A549 (cell line): ENCODE measurements at regions not wholly inside any gene's neighbourhood (a gene's known extent, or its start where the extent isn't known, plus 50 kb on each side); places are given as distances from the start of the nearest gene placed in this dataset.

ENCODE experiments used
- ATAC-seq, 2 experiments: fragments of 200-7000 bp in 1 of 2; fragments of >200 bp in 1 of 2; cut with Nextera tagmentation in 1 of 2; cut with Tn5 transposase in 1 of 2; 3 replicates each; pipeline versions ENCODE4 v1.8.0 to v1.9.1; 2018 to 2020; ENCODE audit warnings: mild to moderate bottlenecking in 1 of 2, moderate library complexity in 1 of 2
- CTCF ChIA-PET: fragments of 300-600 bp; sonication (Branson Sonifier 250); formaldehyde crosslinking; extraction: SDS; loops from one replicate; lab custom pipeline; 2021; ENCODE audit warnings: antibody characterized with exemption, inconsistent platforms; lab: Yijun Ruan, JAX
- POLR2A ChIA-PET: fragments of 350-600 bp; formaldehyde crosslinking; extraction: SDS; loops from one replicate; lab custom pipeline; 2021; ENCODE audit warnings: antibody characterized with exemption, inconsistent platforms; lab: Yijun Ruan, JAX
- DNase-seq, 2 experiments: peaks; one replicate each; pipeline versions ENCODE4 v3.0.0 to v3.0.0-alpha.2; 2011 to 2016; ENCODE audit warnings: low read depth in 1 of 2, low spot score in 1 of 2
- FAIRE-seq: peaks from 2 replicates; lab custom pipeline; 2011; peaks lifted over from hg19 to GRCh38; lab: Jason Lieb, UNC
- H3K27ac ChIP-seq, 2 experiments: fragments of >200 bp; sonication (Bioruptor Twin); formaldehyde crosslinking; 3 replicates each; pipeline ENCODE4 v1.5.1; 2016 to 2017
- H3K4me1 ChIP-seq: fragments of >200 bp; sonication (Bioruptor Twin); formaldehyde crosslinking; 3 replicates; pipeline ENCODE4 v1.6.1; 2016
- H3K4me2 ChIP-seq: fragments of >200 bp; sonication (Bioruptor Twin); formaldehyde crosslinking; 3 replicates; pipeline ENCODE4 v1.6.1; 2016
- H3K4me3 ChIP-seq: fragments of >200 bp; sonication (Bioruptor Twin); formaldehyde crosslinking; 3 replicates; pipeline ENCODE4 v1.5.1; 2016
- H3K9me3 ChIP-seq: fragments of >200 bp; sonication (Bioruptor Twin); formaldehyde crosslinking; 3 replicates; pipeline ENCODE4 v1.6.1; 2016
- ATOH8 ChIP-seq: fragments of 250-450 bp; sonication (Bioruptor Pico); IDR thresholded peaks from 2 replicates; pipeline ENCODE4 v1.5.0; 2020; ENCODE audit warnings: low read depth, mild to moderate bottlenecking, moderate library complexity
- CBX2 ChIP-seq: fragments of 200-600 bp; sonication (generic); IDR thresholded peaks from 2 replicates; pipeline ENCODE4 v1.6.1; 2016; ENCODE audit warnings: low read depth, mild to moderate bottlenecking, borderline replicate concordance
- CBX8 ChIP-seq: fragments of 200-600 bp; sonication (generic); IDR thresholded peaks from 2 replicates; pipeline ENCODE4 v1.6.1; 2016
- CHD2 ChIP-seq: fragments of 150-350 bp; IDR thresholded peaks from 2 replicates; pipeline ENCODE4 v1.6.1; 2014; ENCODE audit warnings: low read length; ENCODE audit not compliant: partially characterized antibody
- CTCF ChIP-seq: fragments of >200 bp; sonication (Bioruptor Twin); formaldehyde crosslinking; IDR thresholded peaks from 3 replicates; pipeline ENCODE4 v1.5.1; 2016
- E2F6 ChIP-seq: IDR thresholded peaks from 2 replicates; pipeline ENCODE4 v1.6.1; 2012; ENCODE audit warnings: low read depth, borderline replicate concordance
- FOSB ChIP-seq: fragments of 250-450 bp; sonication (Bioruptor Pico); IDR thresholded peaks from 2 replicates; pipeline ENCODE4 v1.5.0; 2020; ENCODE audit warnings: mild to moderate bottlenecking, moderate library complexity
- FOXS1 ChIP-seq: fragments of 250-450 bp; sonication (Bioruptor Pico); IDR thresholded peaks from 2 replicates; pipeline ENCODE4 v1.5.0; 2020; ENCODE audit warnings: mild to moderate bottlenecking, moderate library complexity
- GATA3 ChIP-seq: IDR thresholded peaks from 2 replicates; pipeline ENCODE4 v1.6.1; 2012; ENCODE audit warnings: borderline replicate concordance
- HDAC2 ChIP-seq: fragments of 200-600 bp; sonication (generic); IDR thresholded peaks from 2 replicates; pipeline ENCODE4 v1.6.1; 2016
- HEYL ChIP-seq: fragments of 250-450 bp; sonication (Bioruptor Pico); IDR thresholded peaks from 2 replicates; pipeline ENCODE4 v1.8.0; 2021; ENCODE audit warnings: mild to moderate bottlenecking, moderate library complexity
- HMGXB4 ChIP-seq: fragments of 250-450 bp; sonication (Bioruptor Pico); IDR thresholded peaks from 2 replicates; pipeline ENCODE4 v1.5.0; 2021; ENCODE audit warnings: mild to moderate bottlenecking, moderate library complexity, borderline replicate concordance
- MAFK ChIP-seq: fragments of 450-650 bp; IDR thresholded peaks from 2 replicates; pipeline ENCODE4 v1.6.1; 2014; ENCODE audit not compliant: partially characterized antibody
- PBX3 ChIP-seq: IDR thresholded peaks from 2 replicates; pipeline ENCODE4 v1.6.1; 2012
- POLR2A ChIP-seq: IDR thresholded peaks from 2 replicates; pipeline ENCODE4 v1.6.1; 2012; ENCODE audit warnings: mild to moderate bottlenecking, low read length
- RAD21 ChIP-seq, 2 experiments: fragments of >200 bp in 1 of 2; sonication (Bioruptor Twin) in 1 of 2; formaldehyde crosslinking in 1 of 2; IDR thresholded peaks in 1 of 2; conservative IDR thresholded peaks in 1 of 2; 2 replicates in 1 of 2; 3 replicates in 1 of 2; pipeline ENCODE4 v1.6.1; 2012 to 2018; ENCODE audit warnings: inconsistent platforms in 1 of 2
- RARB ChIP-seq: fragments of 250-450 bp; sonication (Bioruptor Pico); IDR thresholded peaks from 2 replicates; pipeline ENCODE4 v1.8.0; 2021; ENCODE audit warnings: mild to moderate bottlenecking, moderate library complexity
- RFX5 ChIP-seq: fragments of 450-650 bp; IDR thresholded peaks from 2 replicates; pipeline ENCODE4 v1.7.1; 2014; ENCODE audit warnings: antibody characterized with exemption, mild to moderate bottlenecking, moderate library complexity
- RNF2 ChIP-seq: fragments of 200-600 bp; sonication (generic); IDR thresholded peaks from 2 replicates; pipeline ENCODE4 v1.6.1; 2016; ENCODE audit warnings: low read depth, mild to moderate bottlenecking, antibody characterized with exemption, moderate library complexity, borderline replicate concordance
- SREBF2 ChIP-seq: fragments of 450-650 bp; IDR thresholded peaks from 2 replicates; pipeline ENCODE4 v1.6.1; 2014; ENCODE audit warnings: mild to moderate bottlenecking, moderate library complexity
- USF2 ChIP-seq: fragments of 450-650 bp; IDR thresholded peaks from 2 replicates; pipeline ENCODE4 v1.6.1; 2014; ENCODE audit warnings: antibody characterized with exemption
- ZFP36 ChIP-seq: fragments of 450-650 bp; IDR thresholded peaks from 2 replicates; pipeline ENCODE4 v1.6.1; 2014; ENCODE audit warnings: borderline replicate concordance; ENCODE audit not compliant: partially characterized antibody
- WGBS: methylation state at CpG from one replicate; pipeline ENCODE4 v1.1.6; 2017; ENCODE audit errors: missing lambda C conversion rate; 5-methylcytosine and 5-hydroxymethylcytosine counted together

GRCh38 chr4:123821861-123822260 is 425.3 kb downstream of the SPRY1 start:
- no peak for ATAC-seq
- ChIA-PET CTCF (no interaction called here), POLR2A (no interaction called here)

GRCh38 chr4:123822353-123822752 is 425.8 kb downstream of the SPRY1 start:
- TF ChIP-seq RARB (CRISPR knock-in tag) (no peak), RNF2 (no peak), POLR2A (no peak), GATA3 (no peak), ATOH8 (no peak), FOXS1 (CRISPR knock-in tag) (no peak), ZFP36 (no peak), HEYL (CRISPR knock-in tag) (no peak), HDAC2 (no peak)
- no peaks in the 10 kb centered on the region for H3K4me1 ChIP-seq
- WGBS, result 7% methylated on average over 2 of the region's 2 CpGs
- DNase-seq, result no peak
- no peak overlapping the region for H3K4me3 ChIP-seq
- no peak for FAIRE-seq
- ATAC-seq, result no peak
- CTCF ChIA-PET, result no interaction called here
- POLR2A ChIA-PET, result no interaction called here
- no peaks in the 10 kb centered on the region for H3K9me3 ChIP-seq
- H3K4me2 ChIP-seq, result no peak overlapping the region
- no peak overlapping the region for H3K27ac ChIP-seq

More at GRCh38 chr4:123821861-123822260, 425.3 kb downstream of the SPRY1 start:
- TF ChIP-seq FOSB, result no peak
- TF ChIP-seq ZFP36, result no peak
- no peak for TF ChIP-seq MAFK
- no peak for TF ChIP-seq CHD2
- Histone ChIP-seq H3K9me3 (no peaks in the 10 kb centered on the region), H3K27ac (no peak overlapping the region), H3K4me3 (no peak overlapping the region), H3K4me2 (no peak overlapping the region), H3K4me1 (no peaks in the 10 kb centered on the region)
- peak in 1 of 2 experiments; percentile 5 for DNase-seq
- FAIRE-seq, result no peak

GRCh38 chr4:123823244-123823643 is 426.6 kb downstream of the SPRY1 start:
- Histone ChIP-seq H3K27ac (no peak overlapping the region), H3K4me3 (no peak overlapping the region), H3K4me1 (no peaks in the 10 kb centered on the region), H3K4me2 (no peak overlapping the region), H3K9me3 (no peaks in the 10 kb centered on the region)
- no peak for ATAC-seq
- TF ChIP-seq RAD21 (conservative IDR thresholded peaks at IDR 0.05 in 1 of 2, IDR thresholded peaks at IDR 0.05 in 1 of 2) (no peak), CBX8 (no peak)
- 65% methylated on average over 4 of the region's 4 CpGs for WGBS
- ChIA-PET POLR2A (no interaction called here), CTCF (no interaction called here)
- no peak for FAIRE-seq
- no peak for DNase-seq

GRCh38 chr4:123824524-123824923 is 427.9 kb downstream of the SPRY1 start:
- ATAC-seq (no peak), DNase-seq (no peak), FAIRE-seq (no peak)
- no peak overlapping the region for H3K4me3 ChIP-seq
- POLR2A ChIA-PET, result no interaction called here
- H3K9me3 ChIP-seq, result no peaks in the 10 kb centered on the region
- no peak overlapping the region for H3K4me2 ChIP-seq
- no peak for TF ChIP-seq E2F6
- TF ChIP-seq HMGXB4, result no peak
- no peak for TF ChIP-seq MAFK
- TF ChIP-seq RAD21 (conservative IDR thresholded peaks at IDR 0.05 in 1 of 2, IDR thresholded peaks at IDR 0.05 in 1 of 2), result no peak
- TF ChIP-seq HEYL (CRISPR knock-in tag), result no peak
- no peak for TF ChIP-seq CBX2
- TF ChIP-seq USF2, result no peak
- no peak for TF ChIP-seq RFX5
- no peak for TF ChIP-seq CTCF
- TF ChIP-seq FOSB, result no peak
- TF ChIP-seq PBX3, result no peak
- no peak for TF ChIP-seq SREBF2
- H3K27ac ChIP-seq, result no peak overlapping the region
- H3K4me1 ChIP-seq, result no peaks in the 10 kb centered on the region
- CTCF ChIA-PET, result no interaction called here
- WGBS, result 78% methylated on average over 1 of the region's 1 CpG
